ENCODE measurements at regions not wholly inside any gene's neighbourhood (a gene's known extent, or its start where the extent isn't known, plus 50 kb on each side); places are given as distances from the start of the nearest gene placed in this dataset.

- TF ChIP-seq CTCF (IDR thresholded peaks at IDR 0.05; ENCODE audit: low read depth, low read length): no peak
- TF ChIP-seq EZH2phosphoT487 (IDR thresholded peaks at IDR 0.05; ENCODE audit: low read depth): no peak
These were observed 150.4 kb downstream of the CEBPB start for GRCh38 chr20:50341050-50341449.
